GM23248 (cell line): ENCODE measurements at regions not wholly inside any gene's neighbourhood (a gene's known extent, or its start where the extent isn't known, plus 50 kb on each side); places are given as distances from the start of the nearest gene placed in this dataset.

Source experiments
- EZH2 ChIP-seq: fragments of 200-600 bp; sonication (generic); IDR thresholded peaks from 2 replicates; pipeline ENCODE4 v1.6.1; 2018; ENCODE audit warnings: antibody characterized with exemption, mild to moderate bottlenecking; ENCODE audit not compliant: insufficient read depth, poor library complexity, severe bottlenecking
- EZH2phosphoT487 ChIP-seq: fragments of 200-600 bp; sonication (generic); IDR thresholded peaks from 2 replicates; pipeline ENCODE4 v1.6.1; 2018; ENCODE audit warnings: antibody characterized with exemption, moderate library complexity, mild to moderate bottlenecking, low read depth; ENCODE audit not compliant: insufficient read depth

DNA sequence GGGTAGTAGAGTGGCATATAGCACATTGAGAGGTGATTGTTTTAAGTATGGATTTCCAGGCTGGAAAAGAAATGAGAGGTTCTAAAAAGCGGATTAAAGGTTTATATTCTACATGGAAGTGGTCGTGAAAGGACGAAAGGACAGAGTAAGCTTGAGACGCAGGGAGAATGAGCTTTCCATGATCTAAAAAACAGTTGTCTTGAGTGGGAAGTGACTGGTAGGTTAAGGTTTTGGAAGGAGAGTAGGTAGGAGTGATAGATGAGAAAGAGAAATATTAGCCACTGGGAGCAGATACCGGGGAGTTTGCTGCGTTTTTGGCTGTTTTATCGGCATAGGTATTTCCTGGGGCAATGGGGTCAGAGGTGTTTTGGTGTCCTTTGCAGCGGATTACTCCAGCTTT is 750.6 kb upstream of the ADGRB3 start:
- TF ChIP-seq EZH2phosphoT487 (no peak), EZH2 (no peak)
